ENCODE measurements at regions not wholly inside any gene's neighbourhood (a gene's known extent, or its start where the extent isn't known, plus 50 kb on each side); places are given as distances from the start of the nearest gene placed in this dataset.

- no peaks in the 10 kb centered on the region for H3K79me2 ChIP-seq (ENCODE audit: insufficient read depth)
- WGBS, 2 experiments (ENCODE audit: low coverage in 1 of 2, low lambda C conversion rate in 2 of 2, missing lambda C conversion rate in 2 of 2), result 39 to 45% methylated on average over 7 of the region's 7 CpGs
- H3K36me3 ChIP-seq (ENCODE audit: low read depth), result no peaks in the 10 kb centered on the region
- H4K20me1 ChIP-seq (ENCODE audit: insufficient read depth), result no peaks in the 10 kb centered on the region
- H3F3A ChIP-seq (ENCODE audit: insufficient read depth), result no peaks in the 10 kb centered on the region
- in situ Hi-C loops (cut with MboI), result no loop called here
- H2AFZ ChIP-seq, result no peak overlapping the region
- H3K9ac ChIP-seq, result no peak overlapping the region
- H3K4me3 ChIP-seq, result no peak overlapping the region
- H3K4me2 ChIP-seq (ENCODE audit: unreplicated experiment), result no peak overlapping the region
- H3K27me3 ChIP-seq (replicated peaks; ENCODE audit: insufficient read depth), result no peaks in the 10 kb centered on the region
- H3K9me3 ChIP-seq (ENCODE audit: low read depth), result no peaks in the 10 kb centered on the region
- no peak overlapping the region for H3K27ac ChIP-seq
- no peaks in the 10 kb centered on the region for H3K9me2 ChIP-seq (ENCODE audit: insufficient read depth)
- no peak for DNase-seq
- H3K4me1 ChIP-seq (ENCODE audit: insufficient read depth), result no peaks in the 10 kb centered on the region
- TF ChIP-seq EZH2 (IDR thresholded peaks at IDR 0.05; ENCODE audit: insufficient read depth, poor library complexity, severe bottlenecking) (no peak), EZH2phosphoT487 (IDR thresholded peaks at IDR 0.05; ENCODE audit: insufficient read depth, low read depth) (no peak)
Observed at GRCh38 chr1:217188280-217189237, 442.3 kb downstream of the GPATCH2 start.

DNA sequence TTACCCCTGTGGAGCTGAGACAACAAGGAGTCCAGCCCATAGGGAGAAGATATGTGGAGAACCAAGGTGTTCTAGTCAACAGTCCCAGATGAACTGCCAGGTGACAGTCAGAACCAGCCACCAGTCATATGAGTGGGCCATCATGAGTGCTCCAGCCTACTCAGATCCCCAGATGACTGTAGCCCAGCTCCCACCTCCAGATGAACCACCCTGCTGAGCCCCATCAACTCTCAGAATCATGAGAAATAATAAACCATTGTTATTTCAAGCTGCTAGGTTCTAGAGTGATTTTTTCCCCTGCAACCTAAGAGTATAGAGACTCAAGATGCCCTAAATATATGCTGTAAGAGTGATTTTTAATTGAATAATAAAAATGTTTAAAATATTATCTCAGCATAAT lies 444.2 kb downstream of the GPATCH2 start:
- Histone ChIP-seq H3K27me3 (replicated peaks; ENCODE audit: insufficient read depth) (no peaks in the 10 kb centered on the region), H2AFZ (no peak overlapping the region), H3K4me2 (ENCODE audit: unreplicated experiment) (no peak overlapping the region), H3K9me3 (ENCODE audit: low read depth) (no peaks in the 10 kb centered on the region), H3K4me3 (no peak overlapping the region), H3K79me2 (ENCODE audit: insufficient read depth) (no peaks in the 10 kb centered on the region), H4K20me1 (ENCODE audit: insufficient read depth) (no peaks in the 10 kb centered on the region), H3K4me1 (ENCODE audit: insufficient read depth) (no peaks in the 10 kb centered on the region), H3K9ac (no peak overlapping the region), H3K27ac (no peak overlapping the region), H3K9me2 (ENCODE audit: insufficient read depth) (no peaks in the 10 kb centered on the region), H3K36me3 (ENCODE audit: low read depth) (no peaks in the 10 kb centered on the region), H3F3A (ENCODE audit: insufficient read depth) (no peaks in the 10 kb centered on the region)
- TF ChIP-seq EZH2phosphoT487 (IDR thresholded peaks at IDR 0.05; ENCODE audit: insufficient read depth, low read depth), result no peak
- TF ChIP-seq EZH2 (IDR thresholded peaks at IDR 0.05; ENCODE audit: insufficient read depth, poor library complexity, severe bottlenecking), result no peak
- no peak for DNase-seq
- in situ Hi-C loops (cut with MboI), result no loop called here

DNA sequence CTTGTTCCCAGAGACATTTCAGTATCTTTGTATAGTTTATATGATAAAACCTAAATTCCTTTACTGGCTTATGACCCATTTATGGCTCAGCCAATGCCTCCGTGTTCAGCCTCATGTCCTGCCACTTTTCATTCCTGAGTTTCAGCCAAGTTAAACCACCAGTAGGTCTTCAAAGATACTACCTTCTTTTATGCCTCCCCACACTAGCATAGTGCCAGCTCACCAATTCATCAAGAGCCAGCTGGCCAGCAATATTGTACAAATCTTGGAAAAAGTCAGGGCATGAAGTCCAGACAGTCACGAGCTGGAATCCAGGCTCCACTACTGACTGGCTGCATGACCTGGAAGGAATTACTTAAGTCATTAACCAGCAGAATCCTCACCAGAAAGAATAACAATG lies 446.0 kb downstream of the GPATCH2 start:
- WGBS, 2 experiments (ENCODE audit: low coverage in 1 of 2, low lambda C conversion rate in 2 of 2, missing lambda C conversion rate in 2 of 2), result 0 to 2% methylated on average over 2 of the region's 2 CpGs
- Histone ChIP-seq H3K9ac (no peak overlapping the region), H2AFZ (no peak overlapping the region), H4K20me1 (ENCODE audit: insufficient read depth) (no peaks in the 10 kb centered on the region), H3K4me3 (no peak overlapping the region), H3K27me3 (replicated peaks; ENCODE audit: insufficient read depth) (no peaks in the 10 kb centered on the region), H3K4me2 (ENCODE audit: unreplicated experiment) (no peak overlapping the region), H3K9me3 (ENCODE audit: low read depth) (no peaks in the 10 kb centered on the region), H3K9me2 (ENCODE audit: insufficient read depth) (no peaks in the 10 kb centered on the region), H3K4me1 (ENCODE audit: insufficient read depth) (no peaks in the 10 kb centered on the region), H3K79me2 (ENCODE audit: insufficient read depth) (no peaks in the 10 kb centered on the region), H3K36me3 (ENCODE audit: low read depth) (no peaks in the 10 kb centered on the region), H3F3A (ENCODE audit: insufficient read depth) (no peaks in the 10 kb centered on the region), H3K27ac (no peak overlapping the region)
- no peak for TF ChIP-seq EZH2 (IDR thresholded peaks at IDR 0.05; ENCODE audit: insufficient read depth, poor library complexity, severe bottlenecking)
- TF ChIP-seq EZH2phosphoT487 (IDR thresholded peaks at IDR 0.05; ENCODE audit: insufficient read depth, low read depth), result no peak
- in situ Hi-C loops (cut with MboI), result no loop called here
- no peak for DNase-seq

DNA sequence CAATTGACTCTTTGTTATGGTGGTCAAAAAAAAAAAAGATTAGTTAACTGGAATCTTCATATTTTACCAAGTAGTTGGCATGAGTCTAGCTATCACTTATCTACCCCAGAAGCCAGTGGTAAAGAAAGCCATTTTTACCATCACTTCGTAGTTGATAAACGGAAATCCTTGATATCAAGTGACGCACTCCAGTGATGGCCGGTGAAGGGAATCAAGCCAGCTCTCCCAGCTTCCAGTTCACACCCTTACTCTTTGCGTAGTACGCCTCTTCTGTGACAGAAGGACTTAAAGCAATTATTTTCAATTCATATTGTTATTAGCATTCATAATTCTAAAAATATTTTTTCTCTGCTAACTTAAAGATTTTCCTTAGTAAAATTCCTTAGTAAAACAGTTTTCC lies 447.9 kb downstream of the GPATCH2 start:
- no peak overlapping the region for H3K9ac ChIP-seq
- TF ChIP-seq EZH2phosphoT487 (IDR thresholded peaks at IDR 0.05; ENCODE audit: insufficient read depth, low read depth) (no peak), EZH2 (IDR thresholded peaks at IDR 0.05; ENCODE audit: insufficient read depth, poor library complexity, severe bottlenecking) (no peak)
- no peak for DNase-seq
- H3K9me2 ChIP-seq (ENCODE audit: insufficient read depth), result no peaks in the 10 kb centered on the region
- H3F3A ChIP-seq (ENCODE audit: insufficient read depth), result no peaks in the 10 kb centered on the region
- H3K4me1 ChIP-seq (ENCODE audit: insufficient read depth), result no peaks in the 10 kb centered on the region
- in situ Hi-C loops (cut with MboI), result no loop called here
- H3K79me2 ChIP-seq (ENCODE audit: insufficient read depth), result no peaks in the 10 kb centered on the region
- no peak overlapping the region for H3K27ac ChIP-seq
- H3K36me3 ChIP-seq (ENCODE audit: low read depth), result no peaks in the 10 kb centered on the region
- no peaks in the 10 kb centered on the region for H3K27me3 ChIP-seq (replicated peaks; ENCODE audit: insufficient read depth)
- no peak overlapping the region for H3K4me3 ChIP-seq
- WGBS, 2 experiments (ENCODE audit: low coverage in 1 of 2, low lambda C conversion rate in 2 of 2, missing lambda C conversion rate in 2 of 2), result 42 to 49% methylated on average over 6 of the region's 6 CpGs
- H2AFZ ChIP-seq, result no peak overlapping the region
- H4K20me1 ChIP-seq (ENCODE audit: insufficient read depth), result no peaks in the 10 kb centered on the region
- H3K9me3 ChIP-seq (ENCODE audit: low read depth), result no peaks in the 10 kb centered on the region
- no peak overlapping the region for H3K4me2 ChIP-seq (ENCODE audit: unreplicated experiment)

Measured in GM23248 (cell line).